H9 (cell line): ENCODE measurements at regions not wholly inside any gene's neighbourhood (a gene's known extent, or its start where the extent isn't known, plus 50 kb on each side); places are given as distances from the start of the nearest gene placed in this dataset.
"Not testable (repeated sequence)": the region's sequence is repeated elsewhere in the genome, so short reads cannot be mapped to it uniquely, and the experiment has no call there.

Experiments
- DNase-seq: peaks from one replicate; pipeline ENCODE4 v3.0.0-alpha.2; 2017
- H2AFZ ChIP-seq: one replicate; pipeline ENCODE4 v1.6.1; 2013; ENCODE audit warnings: mild to moderate bottlenecking, low read length, control low read depth, moderate library complexity
- H2AK5ac ChIP-seq: 2 replicates; pipeline ENCODE4 v1.6.1; 2013; ENCODE audit warnings: low read length, control low read depth, mixed read lengths; ENCODE audit not compliant: insufficient read length
- H2BK120ac ChIP-seq: one replicate; pipeline ENCODE4 v1.6.1; 2013; ENCODE audit warnings: low read depth, mild to moderate bottlenecking, low read length, control low read depth, inconsistent platforms; ENCODE audit not compliant: poor library complexity, severe bottlenecking
- H2BK12ac ChIP-seq: 2 replicates; pipeline ENCODE4 v1.6.1; 2013; ENCODE audit warnings: low read length, control low read depth, mixed read lengths, low read depth; ENCODE audit not compliant: insufficient read length
- H2BK15ac ChIP-seq: 2 replicates; pipeline ENCODE4 v1.6.1; 2013; ENCODE audit warnings: low read depth, low read length, control low read depth
- H2BK20ac ChIP-seq: one replicate; pipeline ENCODE4 v1.6.1; 2013; ENCODE audit warnings: low read depth, mild to moderate bottlenecking, low read length, control low read depth, inconsistent platforms; ENCODE audit not compliant: poor library complexity, severe bottlenecking
- H2BK5ac ChIP-seq: 2 replicates; pipeline ENCODE4 v1.6.1; 2013; ENCODE audit warnings: low read length, control low read depth, mixed read lengths; ENCODE audit not compliant: insufficient read length
- H3K14ac ChIP-seq: 2 replicates; pipeline ENCODE4 v1.6.1; 2013; ENCODE audit warnings: low read length, control low read depth; ENCODE audit not compliant: insufficient read depth
- H3K18ac ChIP-seq: 2 replicates; pipeline ENCODE4 v1.6.1; 2013; ENCODE audit warnings: low read depth, mild to moderate bottlenecking, mixed read lengths, low read length, control low read depth; ENCODE audit not compliant: insufficient read length
- H3K23ac ChIP-seq: 2 replicates; pipeline ENCODE4 v1.6.1; 2013; ENCODE audit warnings: low read length, control low read depth, mixed read lengths, low read depth; ENCODE audit not compliant: insufficient read length
- H3K23me2 ChIP-seq: 2 replicates; pipeline ENCODE4 v1.6.1; 2013; ENCODE audit warnings: low read depth, mild to moderate bottlenecking, mixed read lengths, low read length, control low read depth; ENCODE audit not compliant: insufficient read length, poor library complexity, severe bottlenecking
- H3K27ac ChIP-seq: 2 replicates; pipeline ENCODE4 v1.5.1; 2013; ENCODE audit warnings: low read length, control low read depth, mixed read lengths, low read depth; ENCODE audit not compliant: insufficient read length
- H3K27me3 ChIP-seq: 2 replicates; pipeline ENCODE4 v1.6.1; 2013; ENCODE audit warnings: low read length, control low read depth, inconsistent platforms; ENCODE audit not compliant: insufficient read depth
- H3K4ac ChIP-seq: 2 replicates; pipeline ENCODE4 v1.6.1; 2013; ENCODE audit warnings: low read depth, mild to moderate bottlenecking, control low read depth, inconsistent platforms, low read length, moderate library complexity
- H3K4me1 ChIP-seq: 2 replicates; pipeline ENCODE4 v1.6.1; 2013; ENCODE audit warnings: low read length, control low read depth, inconsistent platforms; ENCODE audit not compliant: insufficient read depth
- H3K4me2 ChIP-seq: 2 replicates; pipeline ENCODE4 v1.6.1; 2013; ENCODE audit warnings: low read length, control low read depth, mixed read lengths; ENCODE audit not compliant: insufficient read length, insufficient read depth
- H3K56ac ChIP-seq: 2 replicates; pipeline ENCODE4 v1.6.1; 2013; ENCODE audit warnings: low read depth, mild to moderate bottlenecking, mixed read lengths, low read length, control low read depth; ENCODE audit not compliant: insufficient read length
- H3K79me1 ChIP-seq: 2 replicates; pipeline ENCODE4 v1.6.1; 2013; ENCODE audit warnings: low read depth, mild to moderate bottlenecking, moderate library complexity, low read length, control low read depth, inconsistent platforms; ENCODE audit not compliant: insufficient read depth, poor library complexity, severe bottlenecking
- H3K79me2 ChIP-seq: 2 replicates; pipeline ENCODE4 v1.6.1; 2013; ENCODE audit warnings: low read length, control low read depth, inconsistent platforms; ENCODE audit not compliant: insufficient read depth
- H3K9ac ChIP-seq: 2 replicates; pipeline ENCODE4 v1.6.1; 2013; ENCODE audit warnings: low read length, control low read depth, mixed read lengths; ENCODE audit not compliant: insufficient read length; ENCODE audit errors: extremely low read depth
- H3K9me3 ChIP-seq: one replicate; pipeline ENCODE4 v1.6.1; 2013; ENCODE audit warnings: low read depth, low read length, inconsistent platforms; ENCODE audit not compliant: control insufficient read depth
- H3T11ph ChIP-seq: one replicate; pipeline ENCODE4 v1.6.1; 2013; ENCODE audit warnings: mild to moderate bottlenecking, low read length, control low read depth, inconsistent platforms
- H4K20me1 ChIP-seq: one replicate; pipeline ENCODE4 v1.6.1; 2013; ENCODE audit not compliant: control insufficient read depth, insufficient read length, insufficient read depth
- H4K5ac ChIP-seq: 2 replicates; pipeline ENCODE4 v1.6.1; 2013; ENCODE audit warnings: low read depth, mild to moderate bottlenecking, mixed read lengths, low read length, control low read depth; ENCODE audit not compliant: insufficient read length
- H4K8ac ChIP-seq: replicated peaks from 2 replicates; pipeline ENCODE4 v1.6.1; 2013; ENCODE audit warnings: low read length, control low read depth, mixed read lengths, low read depth; ENCODE audit not compliant: insufficient read length
- H4K91ac ChIP-seq: 2 replicates; pipeline ENCODE4 v1.6.1; 2013; ENCODE audit warnings: low read depth, mild to moderate bottlenecking, moderate library complexity, mixed read lengths, low read length, control low read depth; ENCODE audit not compliant: insufficient read length
- H3K27ac Mint-ChIP-seq, 3 experiments: 2 replicates in 2 of 3; 3 replicates in 1 of 3; pipeline ENCODE4 v1.8.0; 2020 to 2021; ENCODE audit warnings: mixed read lengths in 3 of 3, mild to moderate bottlenecking in 1 of 3, moderate library complexity in 1 of 3
- H3K27me3 Mint-ChIP-seq: 2 replicates; pipeline ENCODE4 v1.8.0; 2021; ENCODE audit warnings: low read depth, mild to moderate bottlenecking, moderate library complexity, mixed read lengths
- H3K36me3 Mint-ChIP-seq, 3 experiments: 2 replicates in 2 of 3; 3 replicates in 1 of 3; pipeline ENCODE4 v1.8.0; 2020 to 2021; ENCODE audit warnings: low read depth in 3 of 3, mixed read lengths in 3 of 3; ENCODE audit not compliant: insufficient read depth in 1 of 3
- H3K4me1 Mint-ChIP-seq, 2 experiments: 2 replicates each; pipeline ENCODE4 v1.8.0; 2020; ENCODE audit warnings: mixed read lengths in 2 of 2
- H3K4me3 Mint-ChIP-seq, 2 experiments: 2 replicates in 1 of 2; 3 replicates in 1 of 2; pipeline ENCODE4 v1.8.0; 2020 to 2021; ENCODE audit warnings: mild to moderate bottlenecking in 2 of 2, mixed read lengths in 2 of 2, moderate library complexity in 1 of 2
- H3K9me3 Mint-ChIP-seq, 2 experiments: 2 replicates in 1 of 2; 3 replicates in 1 of 2; pipeline ENCODE4 v1.8.0; 2020; ENCODE audit warnings: mild to moderate bottlenecking in 2 of 2, mixed read lengths in 2 of 2, moderate library complexity in 1 of 2
- CTCF ChIP-seq: fragments of 200-600 bp; sonication (generic); conservative IDR thresholded peaks from 3 replicates; pipeline ENCODE4 v1.8.0; 2021; ENCODE audit warnings: antibody characterized with exemption, mild to moderate bottlenecking
- WGBS: extraction: QIAGEN DNeasy Blood & Tissue Kit; methylation state at CpG from one replicate; pipeline ENCODE4 v1.1.7; 2013; ENCODE audit warnings: missing lambda C conversion rate, low lambda C conversion rate, mixed read lengths; ENCODE audit not compliant: insufficient read length; ENCODE audit errors: extremely low coverage; 5-methylcytosine and 5-hydroxymethylcytosine counted together

- Histone ChIP-seq H3K27me3 (no peaks in the 10 kb centered on the region), H3K18ac (no peak overlapping the region), H3K4me2 (no peak overlapping the region), H4K91ac (no peak overlapping the region), H3K23ac (no peak overlapping the region), H2BK15ac (no peak overlapping the region), H4K20me1 (no peaks in the 10 kb centered on the region), H3K27ac (no peak overlapping the region), H3K23me2 (no peaks in the 10 kb centered on the region), H2AK5ac (no peak overlapping the region), H3K4ac (no peak overlapping the region), H2BK12ac (no peak overlapping the region), H2AFZ (no peak overlapping the region), H2BK5ac (no peak overlapping the region), H3T11ph (no peak overlapping the region), H3K79me2 (no peaks in the 10 kb centered on the region), H3K9ac (no peak overlapping the region), H3K14ac (no peak overlapping the region), H2BK20ac (no peak overlapping the region), H4K5ac (no peak overlapping the region), H4K8ac (no peak overlapping the region), H3K56ac (no peak overlapping the region), H3K4me1 (no peaks in the 10 kb centered on the region), H3K79me1 (no peaks in the 10 kb centered on the region), H2BK120ac (no peak overlapping the region), H3K9me3 (no peaks in the 10 kb centered on the region)
- WGBS = no CpG with 5 or more reads among the region's 5 CpGs
- 0 out of 4 replicates have a peak, but pooled peaks cover 0 to 3% of the 10 kb centered on the region in 2 experiments for H3K4me1 Mint-ChIP-seq
- TF ChIP-seq CTCF = no peak
- peaks cover 28 to 31% of the 10 kb centered on the region in 2 experiments for H3K9me3 Mint-ChIP-seq
- peaks cover 11 to 21% (median 16%) of the 10 kb centered on the region in 3 experiments for H3K36me3 Mint-ChIP-seq
- no peak overlapping the region for H3K27ac Mint-ChIP-seq
- no peak overlapping the region for H3K4me3 Mint-ChIP-seq
- no peak for DNase-seq
- no peaks in the 10 kb centered on the region; the same call in 1 of the 2 replicates for H3K27me3 Mint-ChIP-seq
These were observed 1081.6 kb downstream of the TYW1 start for GRCh38 chr7:68078157-68078710.

DNA sequence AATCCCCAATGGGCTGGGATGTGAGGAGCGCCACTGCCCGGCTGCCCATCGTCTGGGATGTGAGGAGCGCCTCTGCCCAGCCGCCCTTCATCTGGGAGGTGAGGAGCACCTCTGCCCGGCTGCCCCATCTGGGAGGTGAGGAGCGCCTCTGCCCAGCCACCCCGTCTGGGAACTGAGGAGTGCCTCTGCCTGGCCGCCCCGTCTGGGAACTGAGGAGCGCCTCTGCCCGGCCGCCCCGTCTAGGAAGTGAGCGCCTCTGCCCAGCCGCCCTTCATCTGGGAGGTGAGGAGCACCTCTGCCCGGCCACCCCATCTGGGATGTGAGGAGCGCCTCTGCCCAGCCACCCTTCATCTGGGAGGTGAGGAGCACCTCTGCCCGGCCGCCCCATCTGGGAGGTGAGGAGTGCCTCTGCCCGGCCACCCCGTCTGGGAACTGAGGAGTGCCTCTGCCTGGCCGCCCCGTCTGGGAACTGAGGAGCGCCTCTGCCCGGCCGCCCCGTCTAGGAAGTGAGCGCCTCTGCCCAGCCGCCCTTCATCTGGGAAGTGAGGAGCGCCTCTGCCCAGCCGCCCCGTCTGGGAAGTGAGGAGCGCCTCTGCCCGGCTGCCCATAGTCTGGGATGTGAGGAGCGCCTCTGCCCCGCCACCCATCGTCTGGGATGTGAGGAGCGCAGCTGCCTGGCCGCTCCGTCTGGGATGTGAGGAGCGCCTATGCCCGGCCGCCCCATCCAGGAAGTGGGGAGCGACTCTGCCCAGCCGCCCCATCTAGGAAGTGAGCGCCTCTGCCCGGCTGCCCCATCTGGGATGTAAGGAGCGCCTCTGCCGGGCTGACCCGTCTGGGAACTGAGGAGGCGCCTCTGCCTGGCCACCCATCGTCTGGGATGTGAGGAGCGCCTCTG is 1085.7 kb downstream of the TYW1 start:
- H2AFZ ChIP-seq, H2BK5ac ChIP-seq, H3K14ac ChIP-seq, H2BK12ac ChIP-seq, H3K4me1 ChIP-seq, H3K4me2 ChIP-seq, H3K9me3 ChIP-seq, H3K79me2 ChIP-seq, DNase-seq, H4K20me1 ChIP-seq, H3K9ac ChIP-seq, H3T11ph ChIP-seq, H4K91ac ChIP-seq, H3K23me2 ChIP-seq, H2BK120ac ChIP-seq, H3K56ac ChIP-seq, H2BK20ac ChIP-seq, H3K4ac ChIP-seq, H3K4me1 Mint-ChIP-seq, H4K8ac ChIP-seq, H3K23ac ChIP-seq, H3K79me1 ChIP-seq, H2BK15ac ChIP-seq, H2AK5ac ChIP-seq, H3K27me3 Mint-ChIP-seq, H4K5ac ChIP-seq, H3K27ac ChIP-seq, H3K27me3 ChIP-seq, H3K4me3 Mint-ChIP-seq, H3K27ac Mint-ChIP-seq, H3K18ac ChIP-seq: not testable (repeated sequence)
- Mint-ChIP-seq H3K9me3 (peaks cover 44 to 53% of the 10 kb centered on the region in 2 experiments), H3K36me3 (peaks cover 19 to 40% (median 22%) of the 10 kb centered on the region in 3 experiments)
- WGBS = no CpG with 5 or more reads among the region's 54 CpGs
